Suprapubic skin (tissue), 4 donors: ENCODE measurements at regions not wholly inside any gene's neighbourhood (a gene's known extent, or its start where the extent isn't known, plus 50 kb on each side); places are given as distances from the start of the nearest gene placed in this dataset.

ENCODE experiments used
- DNase-seq, 2 donors: peaks; one replicate each; pipeline ENCODE4 v3.0.0-alpha.2; 2019; ENCODE audit warnings: low spot score in 2 of 2
- H3K27ac ChIP-seq: fragments of 200-600 bp; sonication (generic); one replicate; pipeline ENCODE4 v1.5.1; 2019
- H3K27me3 ChIP-seq: fragments of 200-600 bp; sonication (generic); one replicate; pipeline ENCODE4 v1.5.1; 2019
- H3K36me3 ChIP-seq: fragments of 200-600 bp; sonication (generic); one replicate; pipeline ENCODE4 v1.5.1; 2019
- H3K4me1 ChIP-seq: fragments of 200-600 bp; sonication (generic); one replicate; pipeline ENCODE4 v1.5.1; 2019
- H3K4me3 ChIP-seq: fragments of 200-600 bp; sonication (generic); one replicate; pipeline ENCODE4 v1.5.1; 2019; ENCODE audit warnings: mild to moderate bottlenecking
- H3K9me3 ChIP-seq: fragments of 200-600 bp; sonication (generic); one replicate; pipeline ENCODE4 v1.5.1; 2019
- CTCF ChIP-seq, 2 donors: fragments of 200-600 bp in 1 of 2; fragments of 450-650 bp in 1 of 2; sonication (generic) in 1 of 2; IDR thresholded peaks; one replicate each; pipeline ENCODE4 v1.5.1; 2016 to 2019; ENCODE audit warnings: antibody characterized with exemption in 2 of 2, mild to moderate bottlenecking in 1 of 2, moderate library complexity in 1 of 2
- EP300 ChIP-seq: sonication (generic); formaldehyde crosslinking; IDR thresholded peaks from one replicate; pipeline ENCODE4 v1.6.1; 2017; ENCODE audit warnings: antibody characterized with exemption
- POLR2A ChIP-seq, 2 donors: fragments of 450-650 bp; IDR thresholded peaks; one replicate each; pipeline ENCODE4 v1.6.1; 2017; ENCODE audit warnings: antibody characterized with exemption in 2 of 2, mild to moderate bottlenecking in 2 of 2, moderate library complexity in 2 of 2
- POLR2AphosphoS5 ChIP-seq, 3 donors: sonication (generic); formaldehyde crosslinking; IDR thresholded peaks; one replicate each; pipeline ENCODE4 v1.6.1; 2017; ENCODE audit warnings: antibody characterized with exemption in 3 of 3
- WGBS: methylation state at CpG from one replicate; pipeline ENCODE4 v1.1.5; 2018; 5-methylcytosine and 5-hydroxymethylcytosine counted together

GRCh38 chr20:24160563-24161281, 172.1 kb upstream of the GGTLC1 start:
- no peak for TF ChIP-seq POLR2AphosphoS5 (IDR thresholded peaks at IDR 0.05)
- TF ChIP-seq CTCF (IDR thresholded peaks at IDR 0.05), result peak in 1 of 2 donors; percentile 66
- no peaks in the 10 kb centered on the region for H3K4me1 ChIP-seq
- no peak overlapping the region for H3K27ac ChIP-seq
- no peaks in the 10 kb centered on the region for H3K36me3 ChIP-seq
- 25% methylated on average over 5 of the region's 5 CpGs for WGBS
- no peak for DNase-seq
- H3K9me3 ChIP-seq, result no peaks in the 10 kb centered on the region
- H3K4me3 ChIP-seq, result no peak overlapping the region
- H3K27me3 ChIP-seq, result no peaks in the 10 kb centered on the region

GRCh38 chr20:24158281-24158680, 169.7 kb upstream of the GGTLC1 start:
- Histone ChIP-seq H3K27ac (no peak overlapping the region), H3K4me3 (no peak overlapping the region), H3K9me3 (no peaks in the 10 kb centered on the region), H3K4me1 (no peaks in the 10 kb centered on the region), H3K36me3 (no peaks in the 10 kb centered on the region), H3K27me3 (peaks cover 13% of the 10 kb centered on the region)
- DNase-seq, result no peak
- TF ChIP-seq CTCF (IDR thresholded peaks at IDR 0.05) (no peak), EP300 (no peak), POLR2A (IDR thresholded peaks at IDR 0.05) (no peak), POLR2AphosphoS5 (IDR thresholded peaks at IDR 0.05) (no peak)
- 8% methylated on average over 2 of the region's 2 CpGs for WGBS

GRCh38 chr20:24157213-24157612, 168.6 kb upstream of the GGTLC1 start:
- Histone ChIP-seq H3K27ac (no peak overlapping the region), H3K36me3 (no peaks in the 10 kb centered on the region), H3K4me1 (no peaks in the 10 kb centered on the region), H3K27me3 (peaks cover 17% of the 10 kb centered on the region), H3K9me3 (no peaks in the 10 kb centered on the region), H3K4me3 (no peak overlapping the region)
- 78% methylated on average over 4 of the region's 4 CpGs for WGBS
- DNase-seq, result no peak
- TF ChIP-seq POLR2AphosphoS5 (IDR thresholded peaks at IDR 0.05) (no peak), EP300 (no peak), CTCF (IDR thresholded peaks at IDR 0.05) (no peak), POLR2A (IDR thresholded peaks at IDR 0.05) (no peak)

GRCh38 chr20:24153101-24154040, 164.8 kb upstream of the GGTLC1 start:
- Histone ChIP-seq H3K9me3 (no peaks in the 10 kb centered on the region), H3K27me3 (peaks cover 17% of the 10 kb centered on the region), H3K36me3 (no peaks in the 10 kb centered on the region), H3K4me3 (no peak overlapping the region), H3K4me1 (no peaks in the 10 kb centered on the region), H3K27ac (no peak overlapping the region)
- DNase-seq, result no peak
- 71% methylated on average over 15 of the region's 15 CpGs for WGBS
- TF ChIP-seq POLR2AphosphoS5 (IDR thresholded peaks at IDR 0.05) (no peak), CTCF (IDR thresholded peaks at IDR 0.05) (no peak), POLR2A (IDR thresholded peaks at IDR 0.05) (no peak), EP300 (no peak)

GRCh38 chr20:24151621-24152294, 163.2 kb upstream of the GGTLC1 start:
- WGBS, result 84% methylated on average over 5 of the region's 6 CpGs

More at GRCh38 chr20:24151621-24152294, 163.2 kb upstream of the GGTLC1 start:
- no peaks in the 10 kb centered on the region for H3K36me3 ChIP-seq
- H3K4me1 ChIP-seq, result no peaks in the 10 kb centered on the region
- no peaks in the 10 kb centered on the region for H3K9me3 ChIP-seq
- no peak for TF ChIP-seq EP300
- no peak for TF ChIP-seq POLR2AphosphoS5 (IDR thresholded peaks at IDR 0.05)
- no peak for TF ChIP-seq POLR2A (IDR thresholded peaks at IDR 0.05)
- TF ChIP-seq CTCF (IDR thresholded peaks at IDR 0.05), result no peak
- DNase-seq, result no peak
- peaks cover 17% of the 10 kb centered on the region for H3K27me3 ChIP-seq
- no peak overlapping the region for H3K27ac ChIP-seq
- H3K4me3 ChIP-seq, result no peak overlapping the region
